COLO829 (cell line): ENCODE measurements at regions not wholly inside any gene's neighbourhood (a gene's known extent, or its start where the extent isn't known, plus 50 kb on each side); places are given as distances from the start of the nearest gene placed in this dataset.
"Not testable (repeated sequence)": the region's sequence is repeated elsewhere in the genome, so short reads cannot be mapped to it uniquely, and the experiment has no call there.

Source experiments
- DNase-seq: peaks from one replicate; pipeline ENCODE4 v3.0.0; 2012; ENCODE audit warnings: low spot score

DNA sequence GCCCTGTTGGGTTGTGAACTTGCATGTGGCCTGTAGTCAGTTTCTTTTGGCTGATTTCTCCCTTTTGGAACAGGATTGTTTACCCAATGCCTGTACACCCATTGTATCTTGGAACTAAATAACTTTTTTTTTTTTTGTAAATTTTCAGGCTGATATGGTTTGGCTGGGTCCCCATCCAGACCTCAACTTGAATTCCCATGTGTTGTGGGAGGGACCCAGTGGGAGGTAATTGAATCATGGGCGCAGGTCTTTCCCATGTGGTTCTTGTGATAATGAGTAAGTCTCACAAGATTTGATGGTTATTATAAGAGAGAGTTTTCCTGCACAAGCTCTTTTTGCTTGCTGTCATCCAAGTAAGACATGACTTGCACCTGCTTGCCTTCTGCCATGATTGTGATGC is 253.8 kb upstream of the GBE1 start:
- no peak for DNase-seq

DNA sequence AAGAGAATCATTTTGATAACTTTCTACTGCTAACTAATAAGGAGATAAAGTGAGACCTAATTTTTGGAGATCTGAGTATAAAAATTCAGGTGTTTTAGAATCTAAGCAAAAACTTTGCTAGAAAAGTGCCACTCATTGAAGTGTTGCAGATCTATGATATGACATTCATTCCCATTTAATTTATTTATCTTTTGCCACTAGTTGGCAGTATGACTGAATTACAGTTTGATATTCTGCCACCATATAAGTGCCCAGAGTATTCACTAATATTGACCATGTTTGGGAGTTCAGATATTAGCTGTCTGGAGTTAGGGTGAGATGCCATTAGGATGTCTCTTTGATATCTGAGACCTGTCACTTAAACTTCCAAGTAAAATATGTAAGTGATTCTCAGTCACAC is 251.3 kb upstream of the GBE1 start:
- peak; percentile 35 for DNase-seq

GRCh38 chr3:82011336-82011735 is 249.9 kb upstream of the GBE1 start:
- DNase-seq = no peak

DNA sequence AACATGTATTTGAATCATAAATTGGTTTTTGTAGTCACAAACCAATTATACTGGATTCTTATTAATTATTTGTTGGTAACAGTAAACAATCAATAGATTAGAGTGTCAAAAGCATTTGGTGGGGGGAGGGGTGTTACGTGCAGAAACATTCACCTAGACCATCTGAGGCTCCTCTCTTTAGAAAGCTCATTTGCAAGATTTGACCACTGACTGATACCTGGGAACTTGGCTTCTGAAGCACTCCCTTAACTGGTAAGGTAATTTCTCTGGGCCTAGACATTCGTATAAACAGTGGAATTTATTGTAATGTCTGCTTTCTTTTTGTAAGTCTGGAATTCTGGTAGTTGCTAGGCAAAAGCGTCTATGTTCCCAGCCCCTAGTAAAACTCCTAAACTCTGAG is 243.8 kb upstream of the GBE1 start:
- DNase-seq = no peak

GRCh38 chr3:82004266-82004665 is 242.8 kb upstream of the GBE1 start:
- DNase-seq = no peak

- no peak for DNase-seq
Observed at GRCh38 chr3:82002986-82003642, 241.7 kb upstream of the GBE1 start.

GRCh38 chr3:82002491-82002890 is 241.0 kb upstream of the GBE1 start:
- DNase-seq = no peak

DNA sequence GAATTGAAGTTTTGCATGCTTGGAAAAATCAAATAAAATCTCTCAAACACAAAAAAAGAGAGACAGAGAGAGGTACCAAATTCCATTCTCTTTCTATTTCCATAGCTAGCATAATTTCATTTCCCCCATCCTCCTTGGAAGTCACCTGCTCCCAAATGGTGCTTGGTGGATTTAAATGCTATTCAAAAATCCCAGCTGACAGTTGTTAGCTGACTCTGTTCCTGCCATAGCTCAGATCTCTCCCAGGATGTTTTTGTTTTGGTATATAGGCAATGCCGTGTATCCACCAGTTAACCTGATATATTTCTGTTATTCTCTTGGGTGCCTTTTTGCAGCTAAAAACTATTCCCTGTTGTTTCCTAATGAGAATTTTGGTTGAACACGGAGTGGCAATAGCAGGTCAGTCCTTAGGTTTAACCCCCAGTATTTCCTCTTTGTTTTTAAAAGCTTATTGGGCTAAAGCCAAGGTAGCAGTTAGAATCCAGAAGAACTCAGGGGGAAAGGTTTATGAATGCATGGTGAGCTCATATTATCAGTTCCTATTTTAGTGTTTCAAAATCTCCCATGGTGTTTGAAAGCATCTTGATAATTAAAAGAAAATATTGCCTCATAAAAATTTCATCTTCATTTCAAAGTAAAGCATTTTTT is 240.0 kb upstream of the GBE1 start:
- DNase-seq = no peak

DNA sequence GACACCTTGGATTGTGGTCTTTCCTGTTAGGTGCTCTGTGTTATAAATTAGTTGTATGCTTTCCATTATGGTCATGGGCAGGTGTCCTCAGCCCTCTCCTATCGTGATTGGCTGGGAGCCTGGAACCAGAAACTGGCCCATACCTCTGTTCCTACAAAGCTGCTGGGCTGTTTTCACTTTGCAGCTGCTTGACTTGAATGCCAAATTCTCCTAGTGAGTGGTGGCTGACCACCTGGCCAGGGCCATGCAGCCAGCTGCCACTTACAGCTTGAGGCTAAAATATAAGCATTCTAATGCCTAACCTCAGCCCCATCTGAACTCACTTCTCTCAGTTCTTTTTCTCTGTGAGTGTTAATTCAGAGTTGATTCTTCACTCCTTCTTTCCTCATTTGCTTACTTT is 239.3 kb upstream of the GBE1 start:
- DNase-seq = no peak

- no peak for DNase-seq
Observed at GRCh38 chr3:82000350-82000749, 238.9 kb upstream of the GBE1 start.

- no peak for DNase-seq
Observed at GRCh38 chr3:81998907-81999306, 237.5 kb upstream of the GBE1 start.

GRCh38 chr3:81998139-81998755 is 236.8 kb upstream of the GBE1 start:
- DNase-seq = peak; percentile 13

DNA sequence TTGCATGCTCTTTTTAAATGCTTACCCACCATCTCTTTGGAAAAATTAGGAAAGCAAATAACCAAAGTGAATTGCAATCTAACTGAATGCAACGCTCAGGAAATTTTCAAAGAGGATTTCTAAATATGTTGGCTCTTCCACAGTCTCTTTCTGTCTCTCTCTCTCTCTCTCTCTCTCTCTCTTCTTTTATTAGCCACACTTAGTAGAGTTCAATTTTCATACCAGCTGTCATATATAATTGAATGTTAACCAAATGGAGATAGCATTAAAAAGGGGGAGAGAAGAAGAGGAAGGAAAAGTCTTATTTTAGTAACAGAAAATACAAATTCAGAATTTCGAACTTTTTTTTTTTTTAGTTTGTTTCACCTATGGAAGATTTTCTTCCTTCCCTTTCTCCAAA is 235.9 kb upstream of the GBE1 start:
- no peak for DNase-seq

DNA sequence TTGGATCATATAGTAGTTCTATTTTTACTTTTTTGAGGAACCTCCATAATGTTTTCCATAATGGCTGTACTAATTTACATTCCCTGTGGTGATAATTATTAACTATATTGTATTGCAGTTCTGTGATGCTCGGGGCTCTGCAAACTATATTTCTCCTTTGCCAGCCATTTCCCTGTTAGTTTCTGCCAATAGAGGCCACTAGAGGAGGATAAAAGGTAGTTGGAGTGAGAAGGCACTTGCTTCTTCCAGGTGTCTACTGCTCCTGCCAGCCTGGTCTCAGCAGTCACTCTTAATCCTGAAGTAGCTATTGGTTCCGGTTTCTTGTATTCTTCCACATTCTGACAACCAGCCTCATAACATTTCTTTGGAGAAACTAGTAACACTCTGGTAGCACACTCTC is 233.9 kb upstream of the GBE1 start:
- DNase-seq = no peak

- DNase-seq = no peak
Observed at GRCh38 chr3:81989758-81990157, 228.3 kb upstream of the GBE1 start.

- DNase-seq = no peak
Observed at GRCh38 chr3:81989274-81989673, 227.8 kb upstream of the GBE1 start.

GRCh38 chr3:81987412-81987811 is 226.0 kb upstream of the GBE1 start:
- not testable (repeated sequence) for DNase-seq

DNA sequence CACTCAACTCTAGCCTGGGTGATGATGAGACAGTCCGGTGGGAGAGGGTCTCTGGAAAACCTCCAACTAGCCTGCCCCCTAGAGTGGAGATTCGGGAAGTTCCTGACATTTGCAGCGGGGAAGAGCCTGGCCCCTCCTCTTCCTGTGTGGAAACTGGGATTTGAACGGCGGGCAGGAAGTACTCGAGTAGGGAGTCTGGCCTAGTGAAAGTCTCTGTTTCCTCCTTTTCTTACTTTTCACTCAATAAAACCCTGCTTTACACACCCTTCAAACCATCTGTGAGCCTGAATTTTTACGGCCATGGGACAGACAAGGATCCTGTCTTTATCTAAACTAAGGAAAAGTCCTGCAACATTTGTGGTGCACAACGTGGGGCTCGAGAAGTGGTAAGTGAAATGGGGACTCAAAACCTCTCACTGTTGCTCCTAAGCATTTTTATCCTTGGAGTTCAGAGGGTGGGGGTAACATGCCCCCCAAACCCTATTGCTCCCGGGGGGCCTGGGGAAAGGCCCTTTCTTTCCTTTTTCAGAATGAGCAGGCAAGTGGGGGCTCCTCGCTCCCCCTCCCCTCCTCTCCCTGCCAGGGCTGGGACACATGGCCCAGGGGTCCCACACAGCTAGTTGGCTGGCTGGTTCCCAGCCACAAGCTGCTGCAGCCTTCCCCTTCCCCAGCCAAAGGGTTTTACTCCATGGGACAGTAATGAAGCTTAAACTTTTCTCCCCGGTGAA is 224.7 kb upstream of the GBE1 start:
- DNase-seq = no peak

GRCh38 chr3:81983382-81983781 is 221.9 kb upstream of the GBE1 start:
- DNase-seq = no peak

DNA sequence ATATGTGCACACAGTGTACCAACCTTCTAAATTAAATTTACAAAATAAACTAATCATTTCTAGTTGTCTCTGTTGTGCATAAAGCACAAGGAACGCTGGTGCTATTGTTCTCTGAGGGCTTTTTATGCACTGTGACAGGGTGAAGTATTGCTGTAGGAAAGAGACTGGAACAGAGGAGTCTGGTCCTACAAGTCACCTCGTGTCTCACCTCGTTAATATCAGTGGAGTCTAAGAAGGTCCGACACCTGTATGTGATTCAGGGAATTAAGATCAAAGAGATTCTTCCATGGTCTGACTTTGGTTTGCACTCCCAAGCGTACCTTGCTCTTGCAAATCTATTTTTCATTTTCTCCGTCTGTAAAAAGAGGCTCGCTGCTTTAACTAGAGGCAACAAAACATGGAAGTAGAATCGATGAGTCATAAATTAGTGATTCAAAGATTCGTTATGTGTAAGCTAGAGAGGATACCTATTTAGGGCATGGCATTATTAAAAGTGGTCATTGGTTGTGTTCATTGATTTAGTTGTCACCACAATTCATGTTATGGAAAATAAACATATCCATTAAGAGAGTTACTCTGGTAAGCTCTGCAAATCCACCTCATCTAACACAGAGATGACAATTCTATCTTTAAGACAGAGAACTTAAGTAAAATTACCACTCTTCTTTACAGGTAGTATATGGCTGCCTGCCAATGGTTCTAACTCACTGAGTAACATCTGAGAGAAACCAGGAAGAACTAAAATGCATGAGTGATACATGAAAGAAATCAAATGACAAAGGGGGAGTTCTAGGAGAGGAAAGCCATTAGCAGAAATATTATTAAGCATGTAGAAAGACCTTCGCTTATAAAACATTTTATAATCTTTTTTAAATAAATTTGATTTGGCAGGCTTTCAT is 219.4 kb upstream of the GBE1 start:
- no peak for DNase-seq

GRCh38 chr3:81974751-81975150 is 213.3 kb upstream of the GBE1 start:
- DNase-seq = no peak

GRCh38 chr3:81968658-81969057 is 207.2 kb upstream of the GBE1 start:
- DNase-seq = no peak
